22Rv1 (cell line): ENCODE measurements at regions not wholly inside any gene's neighbourhood (a gene's known extent, or its start where the extent isn't known, plus 50 kb on each side); places are given as distances from the start of the nearest gene placed in this dataset.

Experiments
- CTCF ChIP-seq: fragments of 450-650 bp; IDR thresholded peaks from 2 replicates; pipeline ENCODE4 v1.5.1; 2017; ENCODE audit warnings: mild to moderate bottlenecking
- ZFX ChIP-seq: fragments of 450-650 bp; IDR thresholded peaks from 2 replicates; pipeline ENCODE4 v1.6.1; 2017; ENCODE audit warnings: antibody characterized with exemption, borderline replicate concordance

DNA sequence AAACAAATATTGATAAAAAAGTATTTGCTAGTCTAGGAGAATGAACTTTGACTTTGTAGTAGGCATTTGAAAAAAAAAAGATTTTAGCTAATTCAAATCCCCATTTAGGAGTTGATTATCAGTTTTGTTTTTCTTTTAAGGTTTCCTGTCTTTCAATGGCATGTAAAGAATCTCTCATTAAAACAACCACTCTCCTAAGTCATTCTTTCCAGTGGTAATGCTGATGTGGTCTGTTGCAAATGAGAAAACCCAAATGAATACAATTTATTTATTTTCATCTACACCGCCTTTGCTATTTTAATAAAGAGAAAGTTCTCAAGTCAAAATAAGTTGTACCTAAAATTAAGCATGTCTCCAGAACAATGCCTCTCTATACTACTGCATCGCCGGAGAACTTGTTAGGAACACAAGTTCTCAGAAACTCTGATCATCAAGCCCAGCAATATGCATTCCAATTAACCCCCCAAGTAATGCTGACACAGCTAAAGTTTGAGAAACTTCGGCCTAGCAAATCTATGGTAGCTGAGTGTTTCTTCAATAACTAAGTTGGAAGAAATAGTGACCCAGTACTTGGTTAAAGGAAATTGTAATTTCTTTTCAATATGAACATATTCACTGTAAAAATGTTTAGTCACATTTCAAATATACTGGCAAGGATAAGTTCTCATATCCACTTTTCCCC, 255.1 kb downstream of the PTPRC start:
- TF ChIP-seq CTCF = no peak
- TF ChIP-seq ZFX = no peak
